ENCODE measurements at regions not wholly inside any gene's neighbourhood (a gene's known extent, or its start where the extent isn't known, plus 50 kb on each side); places are given as distances from the start of the nearest gene placed in this dataset.
A peak's percentile ranks its signal among the peaks of the same experiment; 100 is the strongest.
"Not testable (repeated sequence)": the region's sequence is repeated elsewhere in the genome, so short reads cannot be mapped to it uniquely, and the experiment has no call there.

- no peak for FAIRE-seq
- TF ChIP-seq POLR2AphosphoS5 (IDR thresholded peaks at IDR 0.05; ENCODE audit: low read depth, low read length) (no peak), TAF1 (IDR thresholded peaks at IDR 0.05; ENCODE audit: borderline replicate concordance, low read depth, low read length) (no peak), POLR2A (IDR thresholded peaks at IDR 0.05; ENCODE audit: low read depth, low read length) (no peak)
- DNase-seq (ENCODE audit: insufficient read length) = no peak
Measured at GRCh38 chr14:105993814-105994213, 467.4 kb downstream of the TMEM121 start.

- not testable (repeated sequence) for FAIRE-seq; DNase-seq (ENCODE audit: insufficient read length)
Measured at GRCh38 chr14:105995011-105995710, 468.8 kb downstream of the TMEM121 start.

- FAIRE-seq; DNase-seq (ENCODE audit: insufficient read length): not testable (repeated sequence)
Measured at GRCh38 chr14:105998597-105998996, 472.2 kb downstream of the TMEM121 start.

- TF ChIP-seq TAF1 (IDR thresholded peaks at IDR 0.05; ENCODE audit: borderline replicate concordance, low read depth, low read length) (no peak), POLR2A (IDR thresholded peaks at IDR 0.05; ENCODE audit: low read depth, low read length) (no peak), POLR2AphosphoS5 (IDR thresholded peaks at IDR 0.05; ENCODE audit: low read depth, low read length) (no peak)
- FAIRE-seq = no peak
- DNase-seq (ENCODE audit: insufficient read length) = no peak
Measured at GRCh38 chr14:105999361-106000028, 473.1 kb downstream of the TMEM121 start.

GRCh38 chr14:106000029-106000511 lies 473.7 kb downstream of the TMEM121 start:
- not testable (repeated sequence) for FAIRE-seq; DNase-seq (ENCODE audit: insufficient read length)

- DNase-seq (ENCODE audit: insufficient read length) = not testable (repeated sequence)
- FAIRE-seq = peak; percentile 36
Measured at GRCh38 chr14:106001277-106001676, 474.9 kb downstream of the TMEM121 start.

- DNase-seq (ENCODE audit: insufficient read length) (no peak), FAIRE-seq (no peak)
- TF ChIP-seq POLR2AphosphoS5 (IDR thresholded peaks at IDR 0.05; ENCODE audit: low read depth, low read length) = no peak
- no peak for TF ChIP-seq POLR2A (IDR thresholded peaks at IDR 0.05; ENCODE audit: low read depth, low read length)
- no peak for TF ChIP-seq TAF1 (IDR thresholded peaks at IDR 0.05; ENCODE audit: borderline replicate concordance, low read depth, low read length)
Measured at GRCh38 chr14:106003351-106003750, 477.0 kb downstream of the TMEM121 start.

- DNase-seq (ENCODE audit: insufficient read length); FAIRE-seq: not testable (repeated sequence)
Measured at GRCh38 chr14:106004937-106005795, 478.8 kb downstream of the TMEM121 start.

GRCh38 chr14:106006043-106006442 lies 479.7 kb downstream of the TMEM121 start:
- DNase-seq (ENCODE audit: insufficient read length); FAIRE-seq: not testable (repeated sequence)

- not testable (repeated sequence) for FAIRE-seq
Measured at GRCh38 chr14:106006716-106007115, 480.3 kb downstream of the TMEM121 start.

GRCh38 chr14:106010783-106011182 lies 484.4 kb downstream of the TMEM121 start:
- FAIRE-seq (no peak), DNase-seq (ENCODE audit: insufficient read length) (no peak)
- TF ChIP-seq POLR2AphosphoS5 (IDR thresholded peaks at IDR 0.05; ENCODE audit: low read depth, low read length) (no peak), POLR2A (IDR thresholded peaks at IDR 0.05; ENCODE audit: low read depth, low read length) (no peak), TAF1 (IDR thresholded peaks at IDR 0.05; ENCODE audit: borderline replicate concordance, low read depth, low read length) (no peak)

More at GRCh38 chr14:106006716-106007115, 480.3 kb downstream of the TMEM121 start:
- DNase-seq (ENCODE audit: insufficient read length) = not testable (repeated sequence)

- DNase-seq (ENCODE audit: insufficient read length) = peak; percentile 34
- FAIRE-seq = not testable (repeated sequence)
Measured at GRCh38 chr14:106011631-106012360, 485.4 kb downstream of the TMEM121 start.

GRCh38 chr14:106012361-106012725 lies 486.0 kb downstream of the TMEM121 start:
- FAIRE-seq; DNase-seq (ENCODE audit: insufficient read length): not testable (repeated sequence)
